ENCODE measurements at regions not wholly inside any gene's neighbourhood (a gene's known extent, or its start where the extent isn't known, plus 50 kb on each side); places are given as distances from the start of the nearest gene placed in this dataset.

GRCh38 chr15:91385311-91385710 lies 285.3 kb downstream of the SV2B start:
- no peak for TF ChIP-seq CTCF (IDR thresholded peaks at IDR 0.05)
- H3K27ac Mint-ChIP-seq, result no peak overlapping the region
- ATAC-seq (ENCODE audit: poor library complexity) (no peak), DNase-seq (no peak)
- H3K27me3 ChIP-seq (ENCODE audit: control insufficient read depth in 1 of 2, insufficient read depth in 2 of 2, low read length in 2 of 2), result no peaks in the 10 kb centered on the region
- no peak overlapping the region for H3K27ac ChIP-seq (ENCODE audit: low read depth in 1 of 2, low read length in 2 of 2)
- no peaks in the 10 kb centered on the region for H3K36me3 ChIP-seq (ENCODE audit: insufficient read depth, low read length)
- H3K4me1 ChIP-seq (ENCODE audit: insufficient read depth, low read length), result no peaks in the 10 kb centered on the region
- H3K36me3 Mint-ChIP-seq (ENCODE audit: low read depth), result no peaks in the 10 kb centered on the region
- H3K9me3 ChIP-seq (ENCODE audit: control insufficient read depth in 1 of 2, insufficient read depth in 1 of 2, low read length in 2 of 2), result no peaks in the 10 kb centered on the region
- ChIA-PET POLR2A (no interaction called here), CTCF (no interaction called here)
- no peaks in the 10 kb centered on the region for H3K4me1 Mint-ChIP-seq (ENCODE audit: low read depth)
- H3K4me3 Mint-ChIP-seq, result no peak overlapping the region
- intact Hi-C loops (cut with DNase I, micrococcal nuclease), result no loop called here
- H3K9me3 Mint-ChIP-seq, result no peaks in the 10 kb centered on the region
- H3K4me3 ChIP-seq (ENCODE audit: low read length), result no peak overlapping the region
- peaks cover 4% of the 10 kb centered on the region for H3K27me3 Mint-ChIP-seq

- Mint-ChIP-seq H3K9me3 (peaks cover 3% of the 10 kb centered on the region), H3K36me3 (ENCODE audit: low read depth) (no peaks in the 10 kb centered on the region), H3K27me3 (peaks cover 27% of the 10 kb centered on the region), H3K27ac (no peak overlapping the region), H3K4me1 (ENCODE audit: low read depth) (no peaks in the 10 kb centered on the region), H3K4me3 (no peak overlapping the region)
- Histone ChIP-seq H3K36me3 (ENCODE audit: insufficient read depth, low read length) (no peaks in the 10 kb centered on the region), H3K27ac (ENCODE audit: low read depth in 1 of 2, low read length in 2 of 2) (no peak overlapping the region), H3K4me1 (ENCODE audit: insufficient read depth, low read length) (no peaks in the 10 kb centered on the region), H3K27me3 (ENCODE audit: control insufficient read depth in 1 of 2, insufficient read depth in 2 of 2, low read length in 2 of 2) (no peaks in the 10 kb centered on the region), H3K9me3 (ENCODE audit: control insufficient read depth in 1 of 2, insufficient read depth in 1 of 2, low read length in 2 of 2) (no peaks in the 10 kb centered on the region), H3K4me3 (ENCODE audit: low read length) (no peak overlapping the region)
- TF ChIP-seq CTCF (IDR thresholded peaks at IDR 0.05), result no peak
- DNase-seq (no peak), ATAC-seq (ENCODE audit: poor library complexity) (no peak)
- CTCF ChIA-PET, result no interaction called here
- intact Hi-C loops (cut with DNase I, micrococcal nuclease), result no loop called here
- POLR2A ChIA-PET, result no interaction called here
These were observed 293.1 kb downstream of the SV2B start for GRCh38 chr15:91393186-91393585.

- intact Hi-C loops (cut with DNase I, micrococcal nuclease), result loop anchor here in 1 of 2 experiments (5.0 kb wide), 1 partner anchor 48 kb away; no protein-coding TSS in a partner anchor
- no peaks in the 10 kb centered on the region for H3K36me3 Mint-ChIP-seq (ENCODE audit: low read depth)
- H3K27me3 Mint-ChIP-seq, result no peaks in the 10 kb centered on the region
- Histone ChIP-seq H3K36me3 (ENCODE audit: insufficient read depth, low read length) (no peaks in the 10 kb centered on the region), H3K4me3 (ENCODE audit: low read length) (no peak overlapping the region), H3K4me1 (ENCODE audit: insufficient read depth, low read length) (no peaks in the 10 kb centered on the region), H3K27me3 (ENCODE audit: control insufficient read depth in 1 of 2, insufficient read depth in 2 of 2, low read length in 2 of 2) (no peaks in the 10 kb centered on the region), H3K9me3 (ENCODE audit: control insufficient read depth in 1 of 2, insufficient read depth in 1 of 2, low read length in 2 of 2) (peaks cover 5 to 6% of the 10 kb centered on the region in 2 experiments), H3K27ac (ENCODE audit: low read depth in 1 of 2, low read length in 2 of 2) (no peak overlapping the region)
- H3K9me3 Mint-ChIP-seq, result no peaks in the 10 kb centered on the region
- CTCF ChIA-PET, result no interaction called here
- TF ChIP-seq CTCF (IDR thresholded peaks at IDR 0.05), result no peak
- H3K4me3 Mint-ChIP-seq, result no peak overlapping the region
- H3K27ac Mint-ChIP-seq, result no peak overlapping the region
- DNase-seq (no peak), ATAC-seq (ENCODE audit: poor library complexity) (no peak)
- no peaks in the 10 kb centered on the region for H3K4me1 Mint-ChIP-seq (ENCODE audit: low read depth)
- POLR2A ChIA-PET, result no interaction called here
These were observed 300.4 kb downstream of the SV2B start for GRCh38 chr15:91400481-91400880.

Measured in CD4-positive, alpha-beta T cell (primary cell).